ENCODE measurements at regions not wholly inside any gene's neighbourhood (a gene's known extent, or its start where the extent isn't known, plus 50 kb on each side); places are given as distances from the start of the nearest gene placed in this dataset.

GRCh38 chr6:54646069-54646950 lies 200.3 kb upstream of the FAM83B start:
- no peak for TF ChIP-seq POLR2A (IDR thresholded peaks at IDR 0.05)
- no peak for TF ChIP-seq CTCF (IDR thresholded peaks at IDR 0.05)

All from tibial nerve (tissue), 3 donors.